Upper lobe of left lung (tissue), 6 donors: ENCODE measurements at regions not wholly inside any gene's neighbourhood (a gene's known extent, or its start where the extent isn't known, plus 50 kb on each side); places are given as distances from the start of the nearest gene placed in this dataset.

ENCODE experiments used
- ATAC-seq, 2 donors: fragments of 200-7000 bp; cut with Tn5 transposase; one replicate each; pipeline ENCODE4 v1.9.1; 2022; ENCODE audit warnings: mild to moderate bottlenecking in 2 of 2, moderate library complexity in 2 of 2; ENCODE audit not compliant: low FRiP score in 2 of 2
- DNase-seq, 2 donors: peaks; one replicate each; pipeline ENCODE4 v3.0.0-alpha.2; 2019 to 2020
- H3K27ac ChIP-seq, 4 donors: fragments of 200-600 bp; sonication (generic); one replicate each; pipeline ENCODE4 v1.5.1; 2016 to 2019
- H3K27me3 ChIP-seq, 4 donors: fragments of 200-600 bp; sonication (generic); one replicate each; pipeline ENCODE4 v1.5.1; 2017 to 2019
- H3K36me3 ChIP-seq, 4 donors: fragments of 200-600 bp; sonication (generic); one replicate each; pipeline ENCODE4 v1.5.1; 2016 to 2019
- H3K4me1 ChIP-seq, 4 donors: fragments of 200-600 bp; sonication (generic); one replicate each; pipeline ENCODE4 v1.5.1; 2018 to 2019
- H3K4me3 ChIP-seq, 4 donors: fragments of 200-600 bp; sonication (generic); one replicate each; pipeline ENCODE4 v1.5.1; 2017 to 2019; ENCODE audit warnings: mild to moderate bottlenecking in 2 of 4, moderate library complexity in 1 of 4
- H3K9me3 ChIP-seq, 4 donors: fragments of 200-600 bp; sonication (generic); one replicate each; pipeline ENCODE4 v1.5.1; 2018 to 2019
- CTCF ChIP-seq, 6 experiments: fragments of 450-650 bp in 4 of 6; fragments of 200-600 bp in 2 of 6; sonication (generic) in 2 of 6; IDR thresholded peaks; one replicate each; pipeline ENCODE4 v1.5.1; 2016 to 2019; ENCODE audit warnings: antibody characterized with exemption in 6 of 6
- EP300 ChIP-seq, 4 donors: sonication (generic); formaldehyde crosslinking; IDR thresholded peaks; one replicate each; pipeline ENCODE4 v1.5.1; 2017; ENCODE audit warnings: antibody characterized with exemption in 4 of 4, control low read depth in 2 of 4
- POLR2A ChIP-seq, 4 donors: fragments of 450-650 bp; IDR thresholded peaks; one replicate each; pipeline ENCODE4 v1.5.1; 2016 to 2017; ENCODE audit warnings: antibody characterized with exemption in 4 of 4, mild to moderate bottlenecking in 2 of 4
- POLR2AphosphoS5 ChIP-seq, 2 donors: sonication (generic); formaldehyde crosslinking; IDR thresholded peaks; one replicate each; pipeline ENCODE4 v1.5.1; 2017; ENCODE audit warnings: antibody characterized with exemption in 2 of 2
- WGBS, 2 donors: methylation state at CpG; one replicate each; pipeline ENCODE4 v1.1.5; 2017 to 2018; 5-methylcytosine and 5-hydroxymethylcytosine counted together
- donor health status: DM: no; HTN: no; CAD: no; lungs with moderate emphysema.
- donor health status: DM: no; HTN: yes; CAD: no; lungs with severe emphysema.

GRCh38 chr10:105650306-105650705, 1009.2 kb downstream of the SORCS3 start:
- no peak for ATAC-seq
- Histone ChIP-seq H3K4me3 (no peak overlapping the region), H3K27ac (no peak overlapping the region), H3K4me1 (no peaks in the 10 kb centered on the region), H3K27me3 (no peaks in the 10 kb centered on the region), H3K36me3 (no peaks in the 10 kb centered on the region), H3K9me3 (no peaks in the 10 kb centered on the region)
- no peak for TF ChIP-seq POLR2A (IDR thresholded peaks at IDR 0.05)
- no peak for TF ChIP-seq POLR2AphosphoS5 (IDR thresholded peaks at IDR 0.05)
- DNase-seq: no peak
- 66 to 67% methylated on average over 3 of the region's 3 CpGs for WGBS, 2 donors

- ATAC-seq: no peak
- Histone ChIP-seq H3K27ac (no peak overlapping the region), H3K27me3 (no peaks in the 10 kb centered on the region), H3K36me3 (no peaks in the 10 kb centered on the region), H3K4me1 (no peaks in the 10 kb centered on the region), H3K4me3 (no peak overlapping the region), H3K9me3 (no peaks in the 10 kb centered on the region)
- DNase-seq: no peak
- TF ChIP-seq EP300 (IDR thresholded peaks at IDR 0.05): no peak
- TF ChIP-seq POLR2AphosphoS5 (IDR thresholded peaks at IDR 0.05): no peak
- TF ChIP-seq POLR2A (IDR thresholded peaks at IDR 0.05): no peak
- TF ChIP-seq CTCF (IDR thresholded peaks at IDR 0.05): no peak
- 50 to 51% methylated on average over 1 of the region's 1 CpG for WGBS, 2 donors
These were observed 1006.3 kb downstream of the SORCS3 start for GRCh38 chr10:105647354-105647753.

GRCh38 chr10:105644978-105645377, 1003.9 kb downstream of the SORCS3 start:
- no peaks in the 10 kb centered on the region for H3K9me3 ChIP-seq
- no peaks in the 10 kb centered on the region for H3K4me1 ChIP-seq
- H3K27ac ChIP-seq: no peak overlapping the region
- no peaks in the 10 kb centered on the region for H3K27me3 ChIP-seq
- H3K36me3 ChIP-seq: no peaks in the 10 kb centered on the region
- no peak for TF ChIP-seq EP300 (IDR thresholded peaks at IDR 0.05)
- TF ChIP-seq POLR2AphosphoS5 (IDR thresholded peaks at IDR 0.05): no peak
- no peak for TF ChIP-seq CTCF (IDR thresholded peaks at IDR 0.05)
- no peak for TF ChIP-seq POLR2A (IDR thresholded peaks at IDR 0.05)
- no peak overlapping the region for H3K4me3 ChIP-seq
- WGBS, 2 donors: 85 to 95% methylated on average over 2 of the region's 2 CpGs
- no peak for DNase-seq
- no peak for ATAC-seq

- TF ChIP-seq POLR2A (IDR thresholded peaks at IDR 0.05) (no peak), POLR2AphosphoS5 (IDR thresholded peaks at IDR 0.05) (no peak), EP300 (IDR thresholded peaks at IDR 0.05) (no peak), CTCF (IDR thresholded peaks at IDR 0.05) (no peak)
- Histone ChIP-seq H3K9me3 (no peaks in the 10 kb centered on the region), H3K4me3 (no peak overlapping the region), H3K36me3 (no peaks in the 10 kb centered on the region), H3K27ac (no peak overlapping the region), H3K27me3 (no peaks in the 10 kb centered on the region), H3K4me1 (no peaks in the 10 kb centered on the region)
- ATAC-seq: no peak
- 80 to 94% methylated on average over 2 of the region's 2 CpGs for WGBS, 2 donors
- DNase-seq: no peak
These were observed 1003.5 kb downstream of the SORCS3 start for GRCh38 chr10:105644559-105644958.

- Histone ChIP-seq H3K27ac (no peak overlapping the region), H3K36me3 (no peaks in the 10 kb centered on the region), H3K9me3 (no peaks in the 10 kb centered on the region), H3K27me3 (no peaks in the 10 kb centered on the region), H3K4me1 (no peaks in the 10 kb centered on the region), H3K4me3 (no peak overlapping the region)
- TF ChIP-seq POLR2AphosphoS5 (IDR thresholded peaks at IDR 0.05) (no peak), CTCF (IDR thresholded peaks at IDR 0.05) (no peak), POLR2A (IDR thresholded peaks at IDR 0.05) (no peak), EP300 (IDR thresholded peaks at IDR 0.05) (no peak)
- no peak for ATAC-seq
- 49 to 71% methylated on average over 4 of the region's 4 CpGs for WGBS, 2 donors
- DNase-seq: no peak
These were observed 1003.0 kb downstream of the SORCS3 start for GRCh38 chr10:105644091-105644490.
